GM21367 (cell line): ENCODE measurements at regions not wholly inside any gene's neighbourhood (a gene's known extent, or its start where the extent isn't known, plus 50 kb on each side); places are given as distances from the start of the nearest gene placed in this dataset.
"Not testable (repeated sequence)": the region's sequence is repeated elsewhere in the genome, so short reads cannot be mapped to it uniquely, and the experiment has no call there.

Source experiments
- ATAC-seq: cut with Tn5 transposase; IDR thresholded peaks from one replicate; pipeline ENCODE4 v1.9.1; 2021; ENCODE audit not compliant: unreplicated experiment

- ATAC-seq, result no peak
Measured at GRCh38 chr13:103516015-103516795, 450.0 kb upstream of the SLC10A2 start.

- ATAC-seq, result no peak
Measured at GRCh38 chr13:103515410-103515809, 449.2 kb upstream of the SLC10A2 start.

GRCh38 chr13:103514619-103515018, 448.4 kb upstream of the SLC10A2 start:
- no peak for ATAC-seq

- no peak for ATAC-seq
Measured at GRCh38 chr13:103514188-103514587, 448.0 kb upstream of the SLC10A2 start.

- no peak for ATAC-seq
Measured at GRCh38 chr13:103510007-103510535, 443.9 kb upstream of the SLC10A2 start.

GRCh38 chr13:103497404-103497803, 431.2 kb upstream of the SLC10A2 start:
- ATAC-seq, result no peak

DNA sequence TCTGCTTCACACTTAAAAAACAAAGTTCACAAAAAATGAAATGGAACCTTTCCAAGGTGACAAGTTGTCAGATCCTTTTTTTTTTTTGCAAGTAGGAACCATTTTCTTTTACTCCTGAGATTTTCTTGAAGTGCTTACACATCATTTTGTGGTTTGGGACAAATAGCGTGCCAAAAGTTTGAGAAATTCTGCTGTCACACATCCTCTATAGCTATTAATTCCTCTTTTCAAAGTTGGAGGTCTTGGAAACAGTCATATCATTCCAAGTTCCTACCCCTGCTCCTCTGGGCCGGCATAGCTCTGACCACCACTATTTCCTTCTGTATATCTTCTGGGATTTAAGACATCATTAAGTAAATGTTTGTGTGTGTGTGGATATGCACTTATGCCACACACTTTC, 421.6 kb upstream of the SLC10A2 start:
- ATAC-seq, result no peak

GRCh38 chr13:103473081-103473480, 406.9 kb upstream of the SLC10A2 start:
- no peak for ATAC-seq

- ATAC-seq, result no peak
Measured at GRCh38 chr13:103471896-103472295, 405.7 kb upstream of the SLC10A2 start.

DNA sequence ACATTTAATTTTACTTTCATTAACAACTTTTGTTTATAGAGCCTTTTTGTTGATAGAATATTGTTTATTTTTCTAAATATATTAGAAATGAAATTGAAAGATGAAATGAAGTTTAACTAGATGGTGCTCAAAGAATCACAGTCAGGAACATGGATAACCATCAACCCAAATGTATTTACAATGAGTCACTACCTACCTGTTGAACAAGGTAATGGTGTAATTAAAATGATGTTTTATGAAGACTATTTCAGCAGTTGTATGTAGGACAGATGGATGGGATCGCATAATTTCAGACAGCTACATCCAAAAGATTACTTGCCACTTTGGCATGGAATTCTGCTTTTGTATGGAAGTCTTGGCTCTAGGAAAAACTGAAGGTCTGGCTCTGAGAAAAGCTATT, 403.6 kb upstream of the SLC10A2 start:
- no peak for ATAC-seq

DNA sequence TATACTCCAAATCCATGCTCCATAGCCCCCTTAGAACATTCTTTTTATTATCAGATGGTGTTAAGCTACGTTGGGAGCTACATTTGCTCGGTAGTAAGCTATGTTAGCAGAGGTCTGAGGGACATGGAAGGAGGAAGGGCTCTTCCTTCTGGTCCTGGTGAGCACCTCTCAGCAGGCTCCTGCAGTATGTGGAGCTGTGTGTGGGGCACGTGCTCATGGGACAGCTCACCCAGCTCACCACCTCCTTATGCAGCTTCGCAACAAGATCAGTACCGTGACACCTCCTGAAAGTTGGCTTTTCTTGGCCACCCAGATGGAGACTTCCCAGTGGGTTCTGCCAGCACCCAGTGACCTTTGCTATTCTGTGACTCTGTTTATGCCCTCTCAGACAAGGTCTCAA, 400.5 kb upstream of the SLC10A2 start:
- no peak for ATAC-seq

DNA sequence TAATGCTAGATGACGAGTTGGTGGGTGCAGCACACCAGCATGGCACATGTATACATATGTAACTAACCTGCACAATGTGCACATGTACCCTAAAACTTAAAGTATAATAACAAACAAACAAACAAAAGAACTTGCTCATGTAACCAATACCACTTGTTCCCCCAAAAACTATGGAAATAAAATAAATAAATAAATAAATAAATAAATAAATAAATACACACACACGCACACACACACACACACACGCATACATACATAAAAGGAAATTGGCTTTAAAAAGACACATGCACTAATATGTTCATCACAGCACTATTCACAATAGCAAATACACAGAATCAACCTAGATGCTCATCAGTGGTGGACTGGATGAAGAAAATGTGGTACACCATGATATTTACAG, 394.0 kb upstream of the SLC10A2 start:
- not testable (repeated sequence) for ATAC-seq

DNA sequence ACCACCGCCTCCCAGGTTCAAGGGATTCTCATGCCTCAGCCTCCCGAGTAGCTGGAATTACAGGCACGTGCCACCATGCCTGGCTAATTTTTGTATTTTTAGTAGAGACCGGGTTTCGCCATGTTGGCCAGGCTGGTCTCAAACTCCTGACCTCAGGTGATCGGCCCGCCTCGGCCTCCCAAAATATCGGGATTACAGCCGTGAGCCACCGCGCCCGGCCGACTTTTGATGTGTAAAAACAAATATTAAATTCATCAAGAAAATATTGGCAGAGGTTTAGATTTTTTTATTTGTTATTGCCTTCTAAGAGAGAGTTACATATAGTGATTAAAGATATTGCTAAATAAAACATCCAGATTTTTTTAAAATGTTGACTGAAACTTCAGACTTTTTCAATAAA, 390.8 kb upstream of the SLC10A2 start:
- ATAC-seq, result not testable (repeated sequence)

GRCh38 chr13:103451656-103452055, 385.4 kb upstream of the SLC10A2 start:
- no peak for ATAC-seq

DNA sequence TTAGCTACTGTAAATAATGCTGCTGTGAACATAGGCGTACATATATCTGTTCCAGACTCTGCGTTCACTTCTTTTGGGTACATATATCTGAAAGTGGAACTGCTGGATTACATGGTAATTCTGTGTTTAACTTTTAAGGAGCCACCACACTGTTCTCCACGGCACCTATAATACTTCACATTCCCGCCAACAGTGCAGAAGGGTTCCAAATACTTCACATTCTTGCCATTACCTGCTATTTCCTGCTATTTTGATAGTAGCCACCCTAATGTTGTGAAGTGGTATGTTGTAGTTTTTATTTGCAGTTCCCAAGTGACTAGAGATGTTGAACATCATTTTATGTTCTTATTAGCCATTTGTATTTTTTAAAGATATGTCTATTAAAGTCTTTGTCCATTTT, 377.4 kb upstream of the SLC10A2 start:
- no peak for ATAC-seq

DNA sequence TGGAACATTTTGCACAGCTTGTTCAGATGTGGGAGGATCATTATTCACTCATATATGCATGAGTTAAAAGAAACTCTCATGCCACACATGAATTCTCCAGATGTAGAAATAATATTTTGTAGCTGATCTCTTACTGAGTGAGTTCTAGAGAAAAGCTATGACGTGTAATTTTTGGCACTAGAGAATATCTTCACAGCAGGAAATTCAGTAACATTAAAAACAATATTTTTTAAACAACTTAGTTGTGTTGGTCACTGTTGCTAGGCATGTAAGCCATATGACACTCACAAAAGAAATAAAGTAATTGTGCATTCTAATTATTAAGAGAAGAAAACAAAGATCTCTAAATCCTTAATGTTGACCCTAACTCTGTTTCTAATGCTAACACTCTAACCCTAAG, 371.4 kb upstream of the SLC10A2 start:
- no peak for ATAC-seq

GRCh38 chr13:103436057-103436654, 369.9 kb upstream of the SLC10A2 start:
- ATAC-seq, result no peak

- no peak for ATAC-seq
Measured at GRCh38 chr13:103431856-103432255, 365.6 kb upstream of the SLC10A2 start.

DNA sequence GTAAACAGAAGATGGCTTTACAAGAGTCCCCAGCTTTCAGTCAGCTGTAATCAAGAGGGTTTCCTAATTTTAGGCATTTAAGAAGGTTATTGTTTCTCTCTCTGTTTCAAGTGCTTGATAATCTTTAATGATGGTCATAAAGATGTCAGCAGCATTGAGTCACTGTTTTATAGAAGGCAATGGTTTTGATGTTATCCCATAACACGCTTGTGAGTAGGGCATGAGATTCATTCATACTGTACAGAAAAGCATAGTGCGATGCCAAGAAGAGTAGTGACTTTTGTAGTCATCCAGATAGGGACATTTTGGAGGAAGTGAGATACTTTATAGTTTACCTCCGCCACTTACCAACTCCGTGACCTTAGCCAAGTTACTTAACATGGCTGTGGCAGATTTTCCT, 364.2 kb upstream of the SLC10A2 start:
- no peak for ATAC-seq

- ATAC-seq, result no peak
Measured at GRCh38 chr13:103410002-103410401, 343.8 kb upstream of the SLC10A2 start.

- ATAC-seq, result no peak
Measured at GRCh38 chr13:103406967-103407366, 340.8 kb upstream of the SLC10A2 start.

GRCh38 chr13:103405297-103405696, 339.1 kb upstream of the SLC10A2 start:
- ATAC-seq, result no peak
